Stimulated activated CD4-positive, alpha-beta T cell treated with anti-CD3 and anti-CD28 coated beads, TNF-alpha, amount 100 ng/mL, for 48 hours (primary cell): ENCODE measurements at regions not wholly inside any gene's neighbourhood (a gene's known extent, or its start where the extent isn't known, plus 50 kb on each side); places are given as distances from the start of the nearest gene placed in this dataset.
"Not testable (repeated sequence)": the region's sequence is repeated elsewhere in the genome, so short reads cannot be mapped to it uniquely, and the experiment has no call there.

ENCODE experiments used
- DNase-seq, 3 donors: peaks; one replicate each; pipeline ENCODE4 v3.0.0-alpha.2; 2020; ENCODE audit warnings: low read depth in 3 of 3

DNA sequence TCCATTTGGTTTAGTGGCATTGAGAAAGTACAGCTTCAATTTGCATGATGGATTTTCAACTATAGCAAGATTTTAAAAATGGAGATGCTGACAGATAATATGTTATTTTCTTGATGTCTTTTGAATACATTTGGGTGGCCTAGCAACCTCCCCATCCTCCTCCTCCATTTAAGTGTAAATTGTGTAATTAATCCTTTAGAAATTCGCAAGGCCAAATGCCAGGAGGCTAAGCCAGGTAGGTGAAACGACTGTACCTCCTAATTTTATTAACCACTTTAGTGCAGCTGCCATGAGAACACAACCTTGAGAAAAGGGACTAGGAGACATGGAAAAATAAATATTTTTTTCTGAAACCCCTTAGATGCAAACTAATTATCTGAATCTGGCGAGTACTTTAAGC lies 248.8 kb downstream of the MRPS30 start:
- DNase-seq, result no peak

DNA sequence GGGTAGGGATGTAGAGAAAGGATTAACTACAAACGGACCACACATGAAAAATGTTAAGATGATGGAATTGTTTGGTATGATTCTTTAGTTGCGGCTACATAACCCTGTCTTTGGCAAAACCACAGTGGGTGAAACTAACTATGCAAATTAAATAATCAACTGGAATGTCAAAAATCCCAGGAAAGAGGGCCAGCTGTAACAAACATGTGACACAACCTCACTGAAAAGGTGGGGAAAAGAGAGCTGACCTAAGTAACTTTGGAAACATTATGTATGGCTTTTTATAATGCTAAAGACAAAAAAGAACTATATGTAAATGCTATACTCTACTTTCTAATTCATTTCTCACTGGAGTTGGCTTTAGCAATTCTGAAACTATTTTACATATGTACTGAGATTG lies 252.0 kb downstream of the MRPS30 start:
- no peak for DNase-seq

DNA sequence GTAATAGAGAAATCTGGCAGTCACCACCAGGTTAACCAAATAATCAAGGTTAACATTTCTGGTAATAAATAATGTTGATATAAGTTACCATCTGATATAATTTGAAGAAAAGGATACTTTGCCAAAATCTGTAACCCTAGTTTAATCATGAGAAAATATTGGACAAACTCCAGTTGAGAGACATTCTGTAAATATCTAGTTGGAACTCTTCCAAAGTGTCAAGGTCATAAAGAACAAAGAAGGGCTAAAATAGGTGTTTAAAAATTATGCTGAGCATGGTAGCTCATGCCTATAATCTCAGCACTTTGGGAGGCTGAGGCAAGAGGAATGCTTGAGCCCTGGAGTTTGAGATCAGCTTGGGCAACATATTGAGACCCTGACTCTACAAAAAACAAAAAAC lies 253.3 kb downstream of the MRPS30 start:
- DNase-seq, result no peak

DNA sequence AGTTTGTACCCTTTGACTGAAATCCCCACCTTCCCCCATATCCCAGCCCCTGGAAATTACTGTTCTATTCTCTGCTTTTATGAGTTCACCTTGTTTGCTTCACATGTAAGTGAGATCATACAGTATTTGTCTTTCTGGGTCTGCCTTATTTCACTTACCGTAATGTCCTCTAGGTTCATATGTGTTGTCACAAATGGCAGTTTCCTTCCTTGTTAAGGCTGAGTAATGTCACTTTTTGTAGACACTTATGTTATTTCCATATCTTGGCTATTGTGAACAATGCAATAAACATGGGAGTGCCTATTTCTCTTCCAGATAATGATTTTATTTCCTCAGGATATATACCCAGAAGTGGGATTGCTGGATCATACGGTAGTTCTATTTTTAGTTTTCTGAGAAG lies 272.3 kb downstream of the MRPS30 start:
- no peak for DNase-seq

DNA sequence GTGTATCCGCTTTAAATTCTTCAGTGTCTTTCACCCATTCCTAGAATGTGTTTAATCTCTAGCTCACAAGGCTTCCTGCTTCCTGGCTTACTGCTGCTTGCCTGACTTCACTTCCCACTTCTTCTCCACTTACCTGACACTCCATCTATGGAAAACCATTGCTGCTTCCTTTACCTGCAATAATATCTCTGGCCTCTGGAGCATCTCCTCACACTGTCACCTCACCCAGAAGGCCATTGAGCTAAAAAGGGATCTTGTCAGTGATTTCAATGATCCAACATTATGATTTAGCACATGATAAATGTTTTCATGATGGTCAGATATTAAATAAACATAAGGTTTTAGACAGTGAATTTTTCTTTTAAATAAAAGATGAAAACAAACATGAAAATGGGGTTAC lies 281.1 kb downstream of the MRPS30 start:
- DNase-seq, result no peak

DNA sequence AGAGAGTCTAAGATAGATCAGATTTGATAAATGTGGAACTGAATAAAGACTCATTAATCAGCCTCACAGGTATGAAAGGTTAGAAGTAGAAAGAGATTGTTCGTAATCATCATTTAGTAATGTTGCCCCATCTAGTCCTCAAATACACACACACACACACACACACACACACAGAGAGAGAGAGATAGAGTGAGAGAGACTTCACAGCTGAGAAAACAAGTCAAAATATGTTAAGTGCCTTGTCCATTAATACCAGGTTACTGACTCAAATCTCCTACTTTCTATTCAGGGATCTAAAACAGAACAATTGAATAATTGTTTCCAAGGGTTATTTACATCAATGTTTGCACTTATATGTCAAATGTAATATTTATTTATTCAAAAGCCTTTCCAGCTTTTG lies 284.6 kb downstream of the MRPS30 start:
- no peak for DNase-seq

DNA sequence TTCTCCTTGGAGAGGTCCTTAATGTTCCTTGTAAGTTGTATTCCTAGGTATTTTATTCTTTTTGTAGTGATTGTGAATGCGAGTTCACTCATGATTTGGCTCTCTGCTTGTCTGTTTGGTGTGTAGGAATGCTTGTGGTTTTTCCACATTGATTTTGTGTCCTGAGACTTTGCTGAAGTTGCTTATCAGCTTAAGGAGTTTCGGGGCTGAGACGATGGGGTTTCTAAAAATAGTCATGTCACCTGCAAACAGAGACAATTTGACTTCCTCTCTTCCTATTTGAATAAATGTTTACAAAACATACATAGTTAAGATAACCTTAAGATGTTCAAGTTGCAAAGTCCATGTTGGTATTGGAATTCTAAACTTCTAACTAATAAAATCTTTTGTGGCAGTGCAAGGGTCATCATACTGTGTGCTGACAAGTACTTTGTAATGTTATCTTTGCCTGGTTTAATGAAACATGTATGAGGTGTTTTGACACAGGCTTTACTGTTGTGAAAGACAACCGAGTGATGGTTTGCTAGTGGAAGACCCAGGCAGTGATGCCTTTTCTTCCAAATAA lies 286.2 kb downstream of the MRPS30 start:
- DNase-seq, result no peak

DNA sequence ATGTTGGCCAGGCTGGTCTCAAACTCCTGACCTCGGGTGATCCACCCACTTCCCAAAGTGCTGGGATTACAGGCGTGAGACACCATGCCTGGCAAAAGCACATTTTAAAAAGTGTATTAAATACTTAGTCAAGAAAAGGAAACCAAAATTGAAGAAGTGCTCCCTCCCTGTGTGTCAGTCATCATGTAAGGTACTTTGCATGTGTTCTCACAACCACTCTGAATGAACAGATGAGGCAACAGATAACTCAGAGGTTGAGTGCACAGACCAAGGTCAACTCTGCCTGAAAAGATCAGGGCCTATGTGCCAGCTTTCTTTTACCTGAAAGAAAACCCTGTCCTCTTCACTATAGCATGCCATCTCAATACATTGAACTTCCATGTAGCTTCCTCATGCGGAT lies 289.7 kb downstream of the MRPS30 start:
- no peak for DNase-seq

DNA sequence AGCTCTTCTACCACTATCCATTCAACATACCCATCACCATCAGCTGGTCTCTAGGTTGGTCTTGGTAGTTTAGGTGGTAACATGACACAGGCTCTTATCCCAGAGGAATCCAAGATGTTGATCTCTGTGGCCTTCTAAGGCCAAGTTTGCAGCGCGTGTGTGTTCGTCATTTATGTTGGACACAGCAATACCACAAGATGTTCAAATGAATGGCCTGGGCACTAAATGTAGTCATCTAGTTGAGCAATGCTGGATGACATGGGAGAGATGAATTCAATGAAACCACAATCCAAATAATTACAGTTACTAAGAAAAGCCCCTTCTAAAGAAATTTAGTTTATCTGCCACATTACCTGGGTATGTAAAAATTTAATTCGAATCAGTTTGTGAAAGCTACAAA lies 292.4 kb downstream of the MRPS30 start:
- no peak for DNase-seq

DNA sequence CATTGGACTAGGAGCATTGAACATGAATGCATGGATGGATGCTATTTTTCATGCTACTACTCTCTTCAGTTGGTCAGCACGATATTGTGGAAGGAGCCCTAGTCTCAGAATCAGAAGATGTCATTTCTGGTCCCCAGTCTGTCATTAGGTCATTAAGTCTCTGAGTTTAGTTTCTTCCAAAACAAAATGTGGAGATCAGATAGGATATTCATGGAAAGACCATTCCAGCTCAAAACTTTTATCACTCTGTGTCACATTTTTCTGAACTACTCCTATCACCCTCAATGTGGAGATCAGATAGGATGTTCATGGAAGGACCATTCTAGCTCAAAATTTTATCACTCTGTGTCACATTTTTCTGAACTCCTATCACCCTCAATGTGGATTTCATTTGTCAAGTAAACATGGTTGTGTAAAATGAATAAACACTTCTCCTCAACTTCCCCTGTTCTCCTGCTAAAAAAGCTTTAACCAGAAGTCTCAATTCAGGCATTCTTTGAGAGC lies 296.8 kb downstream of the MRPS30 start:
- no peak for DNase-seq

DNA sequence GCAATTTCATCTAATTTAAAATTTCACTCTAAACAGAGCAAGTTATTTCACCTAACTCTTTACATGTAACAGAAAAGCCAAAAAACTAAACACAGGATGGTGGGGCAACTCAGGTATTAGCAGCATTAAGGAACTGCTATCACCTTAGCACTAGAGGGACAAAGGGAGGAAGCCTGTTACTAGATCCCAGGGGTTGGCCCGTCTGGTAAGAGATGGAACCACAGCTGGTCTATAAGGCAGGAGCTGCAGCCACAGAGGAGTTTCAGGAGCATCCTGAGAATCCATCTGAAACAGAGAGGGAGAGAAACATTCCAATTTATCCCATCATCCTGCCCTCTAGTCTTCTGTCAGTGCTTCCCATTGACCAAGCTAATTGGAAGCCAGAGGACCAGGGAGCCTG lies 300.3 kb downstream of the MRPS30 start:
- DNase-seq, result no peak

DNA sequence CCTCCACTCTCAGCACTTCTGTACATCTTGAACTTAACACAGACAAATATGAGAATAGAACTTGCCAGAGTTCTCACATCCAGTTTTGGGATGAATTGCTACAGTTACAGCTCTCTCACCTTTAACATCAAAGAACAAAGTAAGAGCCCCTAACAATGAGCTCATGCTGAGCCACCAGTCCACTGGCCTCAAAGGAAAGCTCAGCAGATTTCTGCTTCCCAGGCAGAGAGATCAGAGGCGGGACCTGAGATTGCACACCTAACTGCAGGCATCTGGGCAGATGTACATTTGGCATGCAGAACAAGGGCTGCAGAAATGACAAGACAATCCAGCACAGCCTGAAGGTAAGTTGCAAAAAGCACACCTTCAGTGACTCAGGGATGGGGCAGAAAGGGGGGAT lies 300.9 kb downstream of the MRPS30 start:
- DNase-seq, result no peak

DNA sequence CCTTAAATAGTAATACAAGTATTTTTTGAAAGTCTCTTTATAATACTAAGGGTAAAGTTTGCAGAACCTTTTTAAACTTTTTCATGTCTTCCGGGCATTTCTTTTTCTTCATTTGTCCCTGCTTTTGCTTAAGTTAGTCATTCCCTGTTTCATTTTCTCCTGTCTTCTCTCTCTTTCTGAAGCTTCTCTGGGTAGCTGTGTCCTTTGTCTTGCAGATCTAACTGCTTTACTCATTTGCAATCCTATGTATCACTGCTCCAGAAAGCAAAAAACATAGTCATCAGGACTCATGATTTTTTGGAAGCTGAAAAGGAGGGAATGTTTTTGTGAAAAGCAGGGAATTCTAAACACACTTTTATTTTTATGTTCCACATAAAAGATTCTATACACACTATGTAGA lies 301.7 kb downstream of the MRPS30 start:
- no peak for DNase-seq

DNA sequence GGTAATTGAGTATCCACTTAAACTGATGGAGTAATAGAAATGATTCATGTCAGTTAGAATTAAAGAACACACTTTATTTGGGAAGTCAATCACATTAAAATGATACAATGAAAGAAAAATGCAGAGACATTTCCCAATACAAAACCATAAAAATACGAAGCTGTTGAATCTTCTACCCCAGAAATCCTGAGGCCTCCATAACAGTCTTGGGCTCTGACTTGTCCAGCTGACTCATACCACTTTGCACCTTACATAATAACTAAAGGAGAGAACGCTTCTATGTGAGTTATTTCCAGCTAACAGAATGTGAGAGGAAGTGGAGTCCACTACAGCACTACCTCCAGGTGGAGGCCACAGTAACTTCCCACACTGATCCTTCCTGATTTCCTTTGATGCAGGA lies 305.0 kb downstream of the MRPS30 start:
- no peak for DNase-seq

DNA sequence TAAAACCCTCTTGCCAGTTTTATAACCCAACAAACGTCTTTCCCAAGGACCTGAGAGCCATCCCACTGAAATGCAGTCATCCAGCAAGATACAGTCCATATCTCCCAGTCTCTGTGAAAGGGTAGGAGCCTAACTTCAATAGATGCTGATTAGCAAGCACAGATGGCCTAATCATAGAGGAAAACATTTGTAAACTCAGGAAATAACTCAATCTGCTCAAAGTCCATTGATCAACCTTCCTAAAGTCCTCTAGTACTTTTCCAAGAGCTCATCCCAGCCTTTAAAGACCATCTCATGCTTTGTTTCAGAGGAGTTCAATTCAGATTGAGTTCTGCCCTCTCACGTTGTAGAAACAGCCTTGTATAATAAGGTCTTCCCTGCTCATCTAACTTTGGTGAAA lies 324.2 kb downstream of the MRPS30 start:
- no peak for DNase-seq

DNA sequence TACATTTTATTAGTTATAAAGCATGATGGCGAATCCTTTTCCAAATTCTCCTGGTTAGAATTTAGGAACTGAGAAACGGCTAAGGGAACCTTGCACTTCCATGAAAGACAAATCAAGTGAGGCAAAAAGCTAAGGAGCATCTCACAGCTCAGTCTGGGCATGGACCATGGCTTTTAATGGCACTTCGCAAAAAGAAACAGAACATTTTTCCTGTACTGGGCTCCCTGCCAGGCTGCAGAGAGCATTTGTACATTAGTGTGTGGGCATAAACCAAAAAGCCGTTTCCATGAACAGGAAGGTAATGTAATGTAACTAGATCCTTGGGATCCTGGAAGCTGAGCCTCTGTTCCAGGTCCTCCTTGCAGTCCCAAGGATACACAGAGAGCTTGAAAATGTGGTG lies 354.2 kb downstream of the MRPS30 start:
- DNase-seq, result no peak

DNA sequence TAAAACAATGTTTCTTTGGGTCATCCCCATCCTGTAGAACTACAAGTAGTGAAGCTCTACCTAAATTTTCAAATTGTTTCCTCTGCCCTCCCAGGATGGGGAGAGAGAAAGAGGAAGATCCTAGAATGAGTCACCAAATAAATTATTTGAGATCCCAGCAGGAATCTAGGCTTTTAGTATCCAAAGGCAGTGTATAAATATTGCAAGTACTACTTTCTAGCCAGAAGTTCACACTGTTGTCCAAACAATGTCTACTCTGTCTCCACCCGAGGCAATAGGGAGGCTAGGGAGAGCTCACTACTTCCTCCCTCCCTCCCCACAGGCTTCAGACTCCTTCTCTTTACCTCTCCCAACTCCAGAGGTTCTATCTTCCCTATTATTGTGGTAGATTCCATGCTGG lies 362.8 kb downstream of the MRPS30 start:
- DNase-seq, result no peak

DNA sequence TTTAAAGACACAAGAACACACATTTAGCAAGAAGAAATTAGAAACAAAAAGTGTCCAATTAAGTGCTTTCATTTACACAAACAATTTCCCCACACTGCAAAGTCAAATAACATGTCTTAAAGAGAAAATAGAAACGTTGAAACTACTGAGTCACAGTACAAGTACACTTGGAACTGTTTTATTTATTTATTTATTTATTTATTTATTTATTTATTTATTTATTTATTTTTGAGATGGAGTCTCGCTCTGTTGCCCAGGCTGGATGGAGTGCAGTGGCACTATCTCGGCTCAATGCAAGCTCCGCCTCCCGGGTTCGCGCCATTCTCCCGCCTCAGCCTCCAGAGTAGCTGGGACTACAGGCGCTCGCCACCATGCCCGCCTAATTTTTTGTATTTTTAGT lies 363.9 kb downstream of the MRPS30 start:
- DNase-seq, result not testable (repeated sequence)

DNA sequence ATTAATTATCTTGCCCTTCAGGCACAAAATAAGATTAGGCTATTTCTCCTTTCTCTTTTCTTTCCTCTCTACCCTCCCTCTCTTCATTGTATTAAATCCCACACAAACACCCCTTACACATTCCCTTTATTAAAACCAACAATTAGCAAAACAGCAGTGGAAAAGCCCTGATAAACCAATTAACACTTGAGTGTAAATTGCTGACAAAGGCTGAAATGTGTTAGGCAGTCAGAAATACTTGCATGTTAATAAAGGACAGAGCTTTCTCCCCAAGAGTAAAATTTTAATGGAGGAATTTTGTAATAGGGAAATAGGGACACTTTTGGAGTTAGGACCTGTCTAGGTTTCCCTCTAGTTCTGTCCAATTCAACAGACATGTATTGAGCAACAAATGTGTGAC lies 370.9 kb downstream of the MRPS30 start:
- no peak for DNase-seq

DNA sequence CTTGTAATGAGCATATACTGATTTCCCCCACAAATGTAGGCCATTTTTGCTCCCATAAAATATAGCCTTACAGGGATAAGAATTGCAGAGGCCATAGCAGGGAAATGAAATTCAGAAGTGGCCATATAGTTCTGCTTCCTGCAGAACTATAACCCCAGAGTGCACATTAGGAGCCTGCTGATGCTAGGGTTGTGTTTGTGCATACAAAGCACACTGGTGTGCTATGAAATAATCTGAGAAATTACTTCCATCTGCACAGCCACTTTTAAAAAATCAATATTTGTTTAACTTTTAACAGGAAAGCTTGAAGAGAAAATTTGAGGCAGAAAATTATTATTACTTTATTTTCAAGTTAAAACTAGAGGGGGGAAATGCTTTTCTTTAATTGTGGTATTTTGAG lies 380.3 kb downstream of the MRPS30 start:
- no peak for DNase-seq

DNA sequence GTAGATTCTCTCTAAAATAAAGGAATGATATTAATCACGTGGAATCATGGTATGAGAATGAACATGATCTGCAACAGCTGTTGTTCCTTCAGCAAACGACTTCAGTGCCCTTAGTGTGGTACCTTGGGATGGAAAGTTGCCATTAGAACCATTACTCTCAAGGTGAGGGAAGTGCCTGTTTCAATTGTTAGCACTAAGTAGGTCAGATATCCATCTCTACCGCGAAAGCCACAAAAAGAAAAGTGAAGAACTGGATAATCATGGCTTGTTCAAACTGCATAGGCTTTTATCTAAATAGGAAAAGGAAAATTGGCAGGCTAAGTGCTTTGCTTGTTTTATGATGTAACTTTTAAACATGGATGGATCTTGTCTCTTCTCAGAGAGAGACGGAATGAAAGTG lies 380.7 kb downstream of the MRPS30 start:
- no peak for DNase-seq

DNA sequence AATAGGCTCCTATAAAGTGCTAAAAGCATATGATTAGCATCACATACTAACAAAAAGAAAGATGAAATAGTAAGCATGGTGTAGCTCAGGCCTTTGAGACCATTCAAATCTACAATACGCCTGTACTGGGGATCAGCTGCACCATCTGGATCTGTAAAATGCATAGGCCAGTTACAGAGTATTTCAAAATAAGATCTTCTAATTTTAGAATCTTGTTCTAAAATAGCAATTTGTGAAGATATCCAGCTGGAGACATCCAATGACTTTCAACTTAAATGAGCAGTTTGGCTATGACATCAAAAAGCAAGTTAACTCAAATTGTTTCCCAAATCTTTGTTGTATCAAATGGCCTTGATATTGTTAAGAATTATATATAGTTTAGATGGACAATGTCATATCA lies 386.3 kb downstream of the MRPS30 start:
- no peak for DNase-seq
